Gastroesophageal sphincter (tissue), 3 donors: ENCODE measurements at regions not wholly inside any gene's neighbourhood (a gene's known extent, or its start where the extent isn't known, plus 50 kb on each side); places are given as distances from the start of the nearest gene placed in this dataset.
A peak's percentile ranks its signal among the peaks of the same experiment; 100 is the strongest.

Source experiments
- CTCF ChIP-seq, 4 experiments: fragments of 200-600 bp in 2 of 4; fragments of 450-650 bp in 2 of 4; sonication (generic) in 1 of 4; IDR thresholded peaks; one replicate each; pipeline ENCODE4 v1.5.1; 2017 to 2019; ENCODE audit warnings: antibody characterized with exemption in 4 of 4, mild to moderate bottlenecking in 2 of 4, moderate library complexity in 2 of 4
- POLR2A ChIP-seq, 2 donors: fragments of 450-650 bp; IDR thresholded peaks; one replicate each; pipeline ENCODE4 v1.6.1; 2017; ENCODE audit warnings: antibody characterized with exemption in 2 of 2, mild to moderate bottlenecking in 2 of 2, moderate library complexity in 1 of 2
- POLR2AphosphoS5 ChIP-seq: sonication (generic); formaldehyde crosslinking; IDR thresholded peaks from one replicate; pipeline ENCODE4 v1.6.1; 2017; ENCODE audit warnings: antibody characterized with exemption

- TF ChIP-seq CTCF (IDR thresholded peaks at IDR 0.05) (no peak), POLR2AphosphoS5 (peak; percentile 68), POLR2A (IDR thresholded peaks at IDR 0.05) (no peak)
Measured at GRCh38 chr9:16321461-16322119, 548.9 kb downstream of the BNC2 start.
